PC-3 (cell line): ENCODE measurements at regions not wholly inside any gene's neighbourhood (a gene's known extent, or its start where the extent isn't known, plus 50 kb on each side); places are given as distances from the start of the nearest gene placed in this dataset.

Source experiments
- CTCF ChIP-seq: fragments of 300-600 bp; sonication (generic); conservative IDR thresholded peaks from 2 replicates; pipeline ENCODE4 v1.5.1; 2017; ENCODE audit warnings: antibody characterized with exemption, low read depth, mild to moderate bottlenecking, low read length
- EZH2 ChIP-seq: fragments of 300-600 bp; sonication (generic); IDR thresholded peaks from one replicate; pipeline ENCODE4 v1.6.1; 2017; ENCODE audit warnings: antibody characterized with exemption, mild to moderate bottlenecking, low read length; ENCODE audit not compliant: unreplicated experiment
- EZH2phosphoT487 ChIP-seq: fragments of 300-600 bp; sonication (generic); IDR thresholded peaks from 2 replicates; pipeline ENCODE4 v1.6.1; 2018; ENCODE audit warnings: mild to moderate bottlenecking, antibody characterized with exemption, low read length, borderline replicate concordance

DNA sequence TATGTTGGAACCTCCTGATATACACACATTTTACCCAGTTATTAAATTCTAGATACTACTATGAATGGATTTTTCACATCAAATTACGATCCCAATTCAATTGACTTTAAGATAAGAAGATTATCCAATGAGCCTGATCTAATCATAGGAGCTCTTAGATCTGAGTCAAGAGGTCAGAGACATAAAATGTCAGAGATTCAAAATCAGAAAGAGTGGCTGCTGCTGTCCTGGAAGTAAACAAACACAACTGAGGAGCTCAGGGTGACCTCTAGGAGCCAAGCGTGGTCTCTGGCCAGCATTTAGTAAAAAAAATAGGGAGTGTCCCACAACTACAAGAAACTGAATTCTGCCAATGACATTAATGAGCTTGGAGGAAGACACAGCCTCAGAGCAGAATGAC, 557.1 kb upstream of the CBLB start:
- TF ChIP-seq CTCF (no peak), EZH2 (no peak), EZH2phosphoT487 (no peak)
